T-helper 17 cell (primary cell): ENCODE measurements at regions not wholly inside any gene's neighbourhood (a gene's known extent, or its start where the extent isn't known, plus 50 kb on each side); places are given as distances from the start of the nearest gene placed in this dataset.
"Not testable (repeated sequence)": the region's sequence is repeated elsewhere in the genome, so short reads cannot be mapped to it uniquely, and the experiment has no call there.

Experiments
- ATAC-seq: fragments of 150-1000 bp; cut with Tn5 transposase; 2 replicates; pipeline ENCODE4 v1.10.0; 2021; ENCODE audit warnings: mild to moderate bottlenecking, moderate library complexity
- DNase-seq, 3 donors: peaks; one replicate each; pipeline versions ENCODE4 v3.0.0 to v3.0.0-alpha.2; 2020 to 2021
- H3K9me3 ChIP-seq: one replicate; pipeline ENCODE4 v1.7.0; 2013; ENCODE audit warnings: low read length, mild to moderate bottlenecking; ENCODE audit not compliant: control insufficient read depth, poor library complexity, severe bottlenecking
- H3K27ac Mint-ChIP-seq: one replicate; pipeline ENCODE4 v1.8.0; 2022; ENCODE audit warnings: mild to moderate bottlenecking, moderate library complexity, mixed read lengths
- H3K27me3 Mint-ChIP-seq: one replicate; pipeline ENCODE4 v1.8.0; 2022; ENCODE audit warnings: mixed read lengths
- H3K36me3 Mint-ChIP-seq: one replicate; pipeline ENCODE4 v1.8.0; 2022; ENCODE audit warnings: low read depth, mixed read lengths
- H3K4me1 Mint-ChIP-seq: one replicate; pipeline ENCODE4 v1.8.0; 2022; ENCODE audit warnings: mild to moderate bottlenecking, mixed read lengths
- H3K4me3 Mint-ChIP-seq: one replicate; pipeline ENCODE4 v1.8.0; 2022; ENCODE audit warnings: mild to moderate bottlenecking, moderate library complexity, mixed read lengths

GRCh38 chr10:16016688-16017087 is 156.4 kb upstream of the MINDY3 start:
- no peaks in the 10 kb centered on the region for H3K36me3 Mint-ChIP-seq

GRCh38 chr10:16020836-16021235 is 160.5 kb upstream of the MINDY3 start:
- no peaks in the 10 kb centered on the region for H3K27me3 Mint-ChIP-seq
- ATAC-seq = no peak

More at GRCh38 chr10:16016688-16017087, 156.4 kb upstream of the MINDY3 start:
- ATAC-seq = no peak
- DNase-seq = no peak
- H3K4me1 Mint-ChIP-seq = no peaks in the 10 kb centered on the region
- no peak overlapping the region for H3K27ac Mint-ChIP-seq
- H3K4me3 Mint-ChIP-seq = no peak overlapping the region
- no peaks in the 10 kb centered on the region for H3K9me3 ChIP-seq
- no peaks in the 10 kb centered on the region for H3K27me3 Mint-ChIP-seq

DNA sequence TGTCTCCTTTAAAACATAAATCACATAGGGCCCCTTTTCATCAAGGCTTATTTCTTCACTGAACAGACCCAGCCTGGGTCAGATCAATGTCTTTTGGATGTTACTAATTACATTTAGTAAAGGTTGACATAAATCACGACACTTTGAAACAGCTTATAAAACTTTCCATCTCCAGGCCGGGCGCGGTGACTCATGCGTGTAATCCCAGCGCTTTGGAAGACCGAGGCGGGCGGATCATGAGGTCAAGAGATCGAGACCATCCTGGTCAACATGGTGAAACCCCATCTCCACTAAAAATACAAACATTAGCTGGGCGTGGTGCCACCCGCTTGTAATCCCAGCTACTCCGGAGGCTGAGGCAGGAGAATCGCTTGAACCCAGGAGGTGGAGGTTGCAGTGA is 166.5 kb upstream of the MINDY3 start:
- H3K27me3 Mint-ChIP-seq, DNase-seq, H3K27ac Mint-ChIP-seq, H3K4me1 Mint-ChIP-seq, H3K9me3 ChIP-seq, H3K4me3 Mint-ChIP-seq, ATAC-seq, H3K36me3 Mint-ChIP-seq: not testable (repeated sequence)

More at GRCh38 chr10:16020836-16021235, 160.5 kb upstream of the MINDY3 start:
- H3K4me3 Mint-ChIP-seq = no peak overlapping the region
- H3K9me3 ChIP-seq = no peaks in the 10 kb centered on the region
- H3K36me3 Mint-ChIP-seq = no peaks in the 10 kb centered on the region
- DNase-seq = no peak
- no peak overlapping the region for H3K27ac Mint-ChIP-seq
- H3K4me1 Mint-ChIP-seq = no peaks in the 10 kb centered on the region

GRCh38 chr10:16030562-16030961 is 170.3 kb upstream of the MINDY3 start:
- no peaks in the 10 kb centered on the region for H3K9me3 ChIP-seq
- no peak for DNase-seq
- H3K4me3 Mint-ChIP-seq = no peak overlapping the region
- no peaks in the 10 kb centered on the region for H3K27me3 Mint-ChIP-seq
- H3K4me1 Mint-ChIP-seq = no peaks in the 10 kb centered on the region
- no peaks in the 10 kb centered on the region for H3K36me3 Mint-ChIP-seq
- no peak overlapping the region for H3K27ac Mint-ChIP-seq
- no peak for ATAC-seq

- Mint-ChIP-seq H3K4me3 (no peak overlapping the region), H3K4me1 (no peaks in the 10 kb centered on the region), H3K36me3 (no peaks in the 10 kb centered on the region), H3K27ac (no peak overlapping the region), H3K27me3 (peaks cover 5% of the 10 kb centered on the region)
- no peak for DNase-seq
- ATAC-seq = no peak
- no peaks in the 10 kb centered on the region for H3K9me3 ChIP-seq
Observed at GRCh38 chr10:16049050-16049449, 188.7 kb upstream of the MINDY3 start.

DNA sequence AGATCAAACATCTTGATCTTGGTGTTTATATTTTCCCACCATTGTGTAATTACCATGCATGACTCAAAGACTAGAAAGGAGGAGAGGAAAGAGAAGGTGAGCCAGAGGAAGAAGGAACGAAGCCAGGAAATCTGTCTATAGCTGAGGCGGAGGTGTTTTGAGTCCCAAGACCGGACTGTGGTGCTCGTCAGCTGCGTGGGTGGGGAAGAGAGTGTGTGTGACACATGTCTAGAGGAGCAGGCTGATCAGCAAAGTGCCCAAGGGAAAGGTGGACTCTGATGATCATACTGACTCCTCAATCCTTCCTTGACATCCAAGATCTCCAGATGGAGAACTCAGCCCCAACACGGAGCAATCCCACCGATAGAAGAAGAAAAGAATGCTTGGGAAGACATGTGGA is 189.5 kb upstream of the MINDY3 start:
- no peak overlapping the region for H3K27ac Mint-ChIP-seq
- H3K9me3 ChIP-seq = no peaks in the 10 kb centered on the region
- no peak for DNase-seq
- no peaks in the 10 kb centered on the region for H3K36me3 Mint-ChIP-seq
- no peak for ATAC-seq
- no peaks in the 10 kb centered on the region for H3K4me1 Mint-ChIP-seq
- peaks cover 9% of the 10 kb centered on the region for H3K27me3 Mint-ChIP-seq
- no peak overlapping the region for H3K4me3 Mint-ChIP-seq

DNA sequence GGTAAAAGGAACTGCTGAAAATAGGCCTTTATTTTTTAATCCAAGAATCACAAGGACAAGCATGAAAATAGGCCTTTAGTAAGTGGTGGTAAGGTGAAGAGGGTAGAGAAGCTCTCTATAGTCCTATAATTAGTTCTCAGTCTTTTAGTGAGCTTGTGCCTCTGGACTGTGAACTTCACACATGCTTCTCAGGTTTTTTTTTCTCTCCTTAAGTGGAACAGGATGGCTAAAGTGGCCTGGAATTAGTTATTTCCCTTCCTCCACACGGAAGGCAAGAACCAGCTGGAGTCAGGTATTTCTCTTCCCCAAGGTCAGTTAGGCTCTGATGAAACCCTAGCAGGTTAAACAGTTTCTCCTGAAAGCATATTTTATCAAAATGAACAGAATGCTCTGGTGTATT is 203.0 kb upstream of the MINDY3 start:
- Mint-ChIP-seq H3K4me1 (no peaks in the 10 kb centered on the region), H3K27ac (no peak overlapping the region), H3K36me3 (no peaks in the 10 kb centered on the region), H3K27me3 (no peaks in the 10 kb centered on the region), H3K4me3 (no peak overlapping the region)
- DNase-seq (no peak), ATAC-seq (no peak)
- H3K9me3 ChIP-seq = no peaks in the 10 kb centered on the region

- H3K27me3 Mint-ChIP-seq, H3K36me3 Mint-ChIP-seq, DNase-seq, H3K9me3 ChIP-seq, H3K27ac Mint-ChIP-seq, ATAC-seq, H3K4me1 Mint-ChIP-seq, H3K4me3 Mint-ChIP-seq: not testable (repeated sequence)
Observed at GRCh38 chr10:16083551-16083950, 223.2 kb upstream of the MINDY3 start.

DNA sequence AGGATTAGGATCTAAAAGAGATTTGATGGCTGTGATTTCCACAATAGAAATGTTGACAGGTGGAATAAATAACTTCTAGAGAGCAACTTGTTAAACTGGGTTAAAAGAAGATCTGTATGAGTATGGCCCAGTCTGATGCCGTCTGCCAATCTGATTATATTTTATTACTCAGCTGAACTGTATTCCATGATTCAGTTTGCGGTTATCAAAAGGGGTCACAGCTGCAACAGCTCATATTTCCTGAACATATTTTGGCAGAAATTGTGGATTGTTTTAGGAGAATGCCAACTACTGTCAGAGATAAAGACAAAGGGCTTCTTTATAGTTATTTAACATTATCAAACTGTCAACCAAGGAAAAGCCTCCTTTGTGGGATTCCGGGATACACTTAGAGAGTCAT is 244.8 kb upstream of the MINDY3 start:
- no peak for ATAC-seq

DNA sequence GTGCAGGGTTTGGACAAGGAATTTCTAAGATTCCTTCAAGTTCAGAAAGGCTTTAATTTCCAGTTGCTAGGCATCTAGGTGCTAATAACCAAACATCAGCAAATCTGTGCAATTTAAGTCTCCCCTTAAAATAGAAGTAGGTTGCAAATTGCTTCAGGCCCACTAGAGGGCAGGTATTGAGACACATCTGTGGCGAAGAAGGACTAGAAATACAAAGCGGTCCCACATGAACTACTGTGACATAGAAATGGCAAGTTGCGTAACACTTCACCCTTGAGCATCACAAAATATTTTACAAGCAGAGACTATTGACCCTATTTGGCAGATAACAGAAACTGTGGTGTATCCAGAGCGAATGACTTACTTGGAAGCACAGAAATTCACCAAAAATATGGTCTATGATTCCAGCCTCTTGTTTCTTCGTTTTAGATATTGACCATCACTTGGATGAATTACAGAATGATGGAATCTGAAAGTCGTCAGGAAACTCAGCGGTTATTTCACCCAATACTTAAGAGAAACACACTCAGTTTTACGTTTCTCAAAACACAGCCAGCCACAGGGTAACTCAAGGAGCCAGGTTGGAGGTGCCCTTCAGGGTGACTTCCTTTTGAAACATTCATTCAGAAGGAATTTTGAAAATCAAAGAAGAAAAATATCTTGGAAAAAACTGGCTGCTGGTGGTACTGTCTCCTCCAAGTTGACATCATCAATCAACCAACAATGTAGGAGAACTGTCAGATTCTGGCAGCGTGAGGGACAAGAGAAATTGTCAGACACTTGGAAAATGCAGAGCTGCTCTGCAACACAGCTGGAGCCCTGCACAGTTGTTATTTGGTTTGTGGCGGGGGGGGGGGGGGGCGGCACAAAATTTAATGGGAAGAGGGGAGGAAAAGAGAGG is 256.3 kb upstream of the MINDY3 start:
- Mint-ChIP-seq H3K4me1 (no peaks in the 10 kb centered on the region), H3K4me3 (no peak overlapping the region), H3K36me3 (no peaks in the 10 kb centered on the region), H3K27me3 (peaks cover 12% of the 10 kb centered on the region), H3K27ac (no peak overlapping the region)
- DNase-seq = no peak
- H3K9me3 ChIP-seq = no peaks in the 10 kb centered on the region
- no peak for ATAC-seq

More for the DNA sequence above, 244.8 kb upstream of the MINDY3 start:
- DNase-seq = no peak
- H3K27me3 Mint-ChIP-seq = no peaks in the 10 kb centered on the region
- H3K4me1 Mint-ChIP-seq = no peaks in the 10 kb centered on the region
- no peaks in the 10 kb centered on the region for H3K9me3 ChIP-seq
- H3K27ac Mint-ChIP-seq = no peak overlapping the region
- H3K4me3 Mint-ChIP-seq = no peak overlapping the region
- H3K36me3 Mint-ChIP-seq = no peaks in the 10 kb centered on the region

DNA sequence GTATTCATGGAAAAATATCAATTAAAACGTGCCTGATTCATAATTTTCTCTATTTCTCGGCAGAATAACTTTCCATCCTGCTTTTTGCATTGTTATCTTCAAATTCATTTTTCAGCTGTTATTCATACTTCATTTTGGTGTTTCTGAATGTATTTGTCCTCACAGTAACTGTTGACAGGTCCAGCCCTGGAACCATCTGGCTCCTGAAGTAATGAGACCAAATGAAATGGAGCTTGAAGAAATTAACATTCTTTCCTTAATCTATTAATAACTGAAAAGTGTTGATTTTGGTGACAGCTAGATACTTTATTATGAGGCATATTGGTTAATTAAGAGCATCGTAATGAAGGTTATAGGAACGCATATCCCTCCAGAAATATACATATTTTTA is 257.0 kb upstream of the MINDY3 start:
- ATAC-seq = no peak
- H3K4me3 Mint-ChIP-seq = no peak overlapping the region
- H3K27ac Mint-ChIP-seq = no peak overlapping the region
- H3K27me3 Mint-ChIP-seq = peaks cover 13% of the 10 kb centered on the region
- no peak for DNase-seq
- no peaks in the 10 kb centered on the region for H3K9me3 ChIP-seq
- H3K36me3 Mint-ChIP-seq = no peaks in the 10 kb centered on the region
- no peaks in the 10 kb centered on the region for H3K4me1 Mint-ChIP-seq

GRCh38 chr10:16119445-16119844 is 259.1 kb upstream of the MINDY3 start:
- Mint-ChIP-seq H3K27ac (no peak overlapping the region), H3K36me3 (no peaks in the 10 kb centered on the region), H3K27me3 (peaks cover 16% of the 10 kb centered on the region), H3K4me1 (no peaks in the 10 kb centered on the region), H3K4me3 (no peak overlapping the region)
- H3K9me3 ChIP-seq = no peaks in the 10 kb centered on the region
- no peak for DNase-seq
- ATAC-seq = no peak

DNA sequence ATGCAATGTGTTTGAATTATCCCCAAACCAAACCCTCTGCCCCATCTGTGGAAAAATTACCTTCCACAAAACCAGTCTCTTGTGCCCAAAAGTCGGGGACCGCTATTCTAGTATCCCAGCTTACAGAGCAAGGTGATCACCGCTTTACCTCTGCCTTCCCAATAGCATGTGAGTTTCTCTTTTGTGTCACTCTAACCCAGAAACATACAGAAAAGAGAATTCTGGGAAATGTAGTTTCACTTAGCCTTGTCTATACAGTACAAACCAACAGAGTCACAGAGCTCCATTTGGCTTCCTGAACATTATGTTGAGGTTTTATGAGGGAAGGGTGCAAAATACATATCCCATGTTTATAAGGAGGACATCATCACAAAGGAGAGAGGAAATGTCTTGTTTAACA is 260.3 kb upstream of the MINDY3 start:
- DNase-seq (no peak), ATAC-seq (no peak)
- H3K27ac Mint-ChIP-seq = no peak overlapping the region
- H3K9me3 ChIP-seq = no peaks in the 10 kb centered on the region
- peaks cover 16% of the 10 kb centered on the region for H3K27me3 Mint-ChIP-seq
- H3K4me3 Mint-ChIP-seq = no peak overlapping the region
- no peaks in the 10 kb centered on the region for H3K4me1 Mint-ChIP-seq
- no peaks in the 10 kb centered on the region for H3K36me3 Mint-ChIP-seq

DNA sequence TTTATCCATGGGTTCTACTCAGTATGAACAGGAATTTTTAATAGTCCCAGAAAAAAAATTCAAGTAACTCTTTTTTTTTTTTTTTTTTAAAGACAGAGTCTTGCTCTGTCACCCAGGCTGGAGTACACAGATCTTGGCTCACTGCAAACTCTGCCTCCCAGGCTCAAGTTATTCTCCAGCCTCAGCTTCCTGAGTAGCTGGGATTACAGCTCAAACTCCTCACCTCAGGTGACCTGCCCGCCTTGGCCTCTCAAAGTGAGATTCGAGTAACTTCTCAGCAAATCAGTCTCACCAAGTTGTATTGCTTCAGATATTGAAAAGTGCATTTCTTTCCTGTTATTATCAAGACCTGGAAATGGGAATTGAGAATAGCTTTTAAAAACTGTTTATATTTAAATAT is 281.2 kb upstream of the MINDY3 start:
- H3K27ac Mint-ChIP-seq = no peak overlapping the region
- no peaks in the 10 kb centered on the region for H3K9me3 ChIP-seq
- no peak overlapping the region for H3K4me3 Mint-ChIP-seq
- DNase-seq (no peak), ATAC-seq (no peak)
- H3K4me1 Mint-ChIP-seq = no peaks in the 10 kb centered on the region
- peaks cover 7% of the 10 kb centered on the region for H3K27me3 Mint-ChIP-seq
- H3K36me3 Mint-ChIP-seq = no peaks in the 10 kb centered on the region
